ENCODE measurements at regions not wholly inside any gene's neighbourhood (a gene's known extent, or its start where the extent isn't known, plus 50 kb on each side); places are given as distances from the start of the nearest gene placed in this dataset.

DNA sequence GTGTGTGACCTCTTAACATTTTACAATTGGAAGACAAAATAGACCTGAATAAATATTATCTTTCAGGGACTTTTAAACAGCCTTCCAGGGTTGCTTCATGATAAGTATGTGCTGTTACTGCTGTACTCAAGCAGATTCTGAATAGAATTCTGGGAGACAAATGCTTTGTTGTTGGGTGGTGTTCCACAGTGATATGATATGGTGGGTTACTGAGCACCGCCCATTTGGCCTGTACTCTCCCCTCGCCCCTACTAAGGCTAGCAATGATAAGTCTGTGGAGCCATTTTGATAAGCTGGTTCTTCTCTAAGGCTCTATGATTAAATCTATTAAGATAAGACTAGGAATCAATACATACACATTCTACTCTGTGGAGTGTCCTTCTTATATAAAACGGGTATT lies 89.8 kb upstream of the ITGA4 start:
- ChIA-PET POLR2A (no interaction called here), CTCF (interaction anchor here (0.6 to 1.0 kb wide), 2 partner anchors 43 to 267 kb away, joined by 3 read pairs; no protein-coding TSS in a partner anchor)
- DNase-seq (ENCODE audit: low read depth, low spot score), result no peak
- TF ChIP-seq, protein P1, sequence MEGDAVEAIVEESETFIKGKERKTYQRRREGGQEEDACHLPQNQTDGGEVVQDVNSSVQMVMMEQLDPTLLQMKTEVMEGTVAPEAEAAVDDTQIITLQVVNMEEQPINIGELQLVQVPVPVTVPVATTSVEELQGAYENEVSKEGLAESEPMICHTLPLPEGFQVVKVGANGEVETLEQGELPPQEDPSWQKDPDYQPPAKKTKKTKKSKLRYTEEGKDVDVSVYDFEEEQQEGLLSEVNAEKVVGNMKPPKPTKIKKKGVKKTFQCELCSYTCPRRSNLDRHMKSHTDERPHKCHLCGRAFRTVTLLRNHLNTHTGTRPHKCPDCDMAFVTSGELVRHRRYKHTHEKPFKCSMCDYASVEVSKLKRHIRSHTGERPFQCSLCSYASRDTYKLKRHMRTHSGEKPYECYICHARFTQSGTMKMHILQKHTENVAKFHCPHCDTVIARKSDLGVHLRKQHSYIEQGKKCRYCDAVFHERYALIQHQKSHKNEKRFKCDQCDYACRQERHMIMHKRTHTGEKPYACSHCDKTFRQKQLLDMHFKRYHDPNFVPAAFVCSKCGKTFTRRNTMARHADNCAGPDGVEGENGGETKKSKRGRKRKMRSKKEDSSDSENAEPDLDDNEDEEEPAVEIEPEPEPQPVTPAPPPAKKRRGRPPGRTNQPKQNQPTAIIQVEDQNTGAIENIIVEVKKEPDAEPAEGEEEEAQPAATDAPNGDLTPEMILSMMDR (IDR thresholded peaks at IDR 0.05; ENCODE audit: insufficient read depth, low read length, missing control alignments), result no peak
- H3K4me3 ChIP-seq (ENCODE audit: low read depth, low read length), result no peak overlapping the region

DNA sequence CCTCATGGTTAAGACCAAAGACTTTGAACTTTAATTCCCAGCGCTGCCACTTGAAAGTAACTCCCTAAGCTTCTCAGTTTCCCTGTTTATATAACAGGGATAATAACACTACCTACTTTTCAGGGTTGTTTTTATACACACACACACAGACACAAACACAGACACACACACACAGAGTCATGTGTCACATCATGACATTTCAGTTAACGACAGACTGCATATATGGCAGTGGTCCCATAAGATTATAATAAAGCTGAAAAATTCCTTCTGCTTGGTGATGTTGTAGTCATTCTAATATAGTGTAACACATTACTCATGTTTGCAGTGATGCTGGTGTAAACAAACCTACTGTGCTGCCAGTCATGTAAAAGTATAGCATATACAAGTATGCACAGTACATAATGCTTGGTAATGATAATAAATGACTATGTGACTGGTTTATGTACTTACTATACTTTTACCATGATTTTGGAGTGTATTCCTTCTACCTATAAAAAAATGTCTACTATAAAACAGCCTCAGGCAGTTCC lies 89.2 kb upstream of the ITGA4 start:
- POLR2A ChIA-PET, result no interaction called here
- CTCF ChIA-PET, result interaction anchor here (1.0 kb wide), 1 partner anchor 43 kb away, joined by 3 read pairs; no protein-coding TSS in a partner anchor
- TF ChIP-seq, protein P1 (IDR thresholded peaks at IDR 0.05; ENCODE audit: insufficient read depth, low read length, missing control alignments), result no peak
- DNase-seq (ENCODE audit: low read depth, low spot score), result no peak
- H3K4me3 ChIP-seq (ENCODE audit: low read depth, low read length), result no peak overlapping the region

DNA sequence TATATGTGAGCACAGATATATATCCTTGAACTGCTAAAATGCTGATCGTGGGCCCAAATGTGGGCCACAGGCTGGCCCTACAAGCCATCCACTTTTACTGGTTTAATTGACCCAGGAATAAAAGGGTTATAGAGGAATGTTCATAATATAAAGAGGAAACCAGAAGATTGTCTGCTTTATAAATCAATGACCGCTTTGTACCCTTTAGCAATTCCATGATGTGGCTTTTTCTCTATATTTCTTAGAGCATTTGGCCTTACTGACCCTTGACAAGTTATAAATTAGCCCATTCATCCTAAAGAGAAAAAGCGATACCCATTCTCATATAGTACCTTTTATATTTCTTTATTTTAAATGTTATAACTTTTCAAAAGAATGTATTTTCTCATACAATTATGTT lies 87.1 kb upstream of the ITGA4 start:
- CTCF ChIA-PET, result no interaction called here

DNA sequence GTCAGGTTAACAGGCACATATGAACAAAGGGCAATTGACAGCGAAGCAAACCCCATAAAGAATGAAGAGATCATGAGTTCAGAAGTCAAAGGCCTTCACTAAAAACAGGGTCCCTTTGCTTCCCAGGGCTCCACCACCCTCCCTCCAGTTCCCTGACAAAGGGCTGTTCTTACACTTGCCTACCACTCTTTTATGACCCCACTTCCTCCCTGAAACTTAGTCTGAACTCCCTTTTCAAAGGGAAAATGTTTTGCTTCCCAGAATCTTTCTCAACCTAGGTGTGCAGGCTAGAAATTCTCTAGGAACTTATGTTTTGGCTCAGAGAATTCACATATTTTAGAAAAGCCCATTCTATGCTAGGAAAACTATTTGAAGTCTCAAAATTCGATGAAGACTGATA lies 86.0 kb upstream of the ITGA4 start:
- ChIA-PET POLR2A (no interaction called here), CTCF (no interaction called here)
- no peak overlapping the region for H3K4me3 ChIP-seq (ENCODE audit: low read depth, low read length)
- TF ChIP-seq, protein P1 (IDR thresholded peaks at IDR 0.05; ENCODE audit: insufficient read depth, low read length, missing control alignments), result no peak
- no peak for DNase-seq (ENCODE audit: low read depth, low spot score)

More for the DNA sequence above, 87.1 kb upstream of the ITGA4 start:
- DNase-seq (ENCODE audit: low read depth, low spot score), result no peak
- no peak overlapping the region for H3K4me3 ChIP-seq (ENCODE audit: low read depth, low read length)
- POLR2A ChIA-PET, result no interaction called here
- TF ChIP-seq, protein P1 (IDR thresholded peaks at IDR 0.05; ENCODE audit: insufficient read depth, low read length, missing control alignments), result no peak

DNA sequence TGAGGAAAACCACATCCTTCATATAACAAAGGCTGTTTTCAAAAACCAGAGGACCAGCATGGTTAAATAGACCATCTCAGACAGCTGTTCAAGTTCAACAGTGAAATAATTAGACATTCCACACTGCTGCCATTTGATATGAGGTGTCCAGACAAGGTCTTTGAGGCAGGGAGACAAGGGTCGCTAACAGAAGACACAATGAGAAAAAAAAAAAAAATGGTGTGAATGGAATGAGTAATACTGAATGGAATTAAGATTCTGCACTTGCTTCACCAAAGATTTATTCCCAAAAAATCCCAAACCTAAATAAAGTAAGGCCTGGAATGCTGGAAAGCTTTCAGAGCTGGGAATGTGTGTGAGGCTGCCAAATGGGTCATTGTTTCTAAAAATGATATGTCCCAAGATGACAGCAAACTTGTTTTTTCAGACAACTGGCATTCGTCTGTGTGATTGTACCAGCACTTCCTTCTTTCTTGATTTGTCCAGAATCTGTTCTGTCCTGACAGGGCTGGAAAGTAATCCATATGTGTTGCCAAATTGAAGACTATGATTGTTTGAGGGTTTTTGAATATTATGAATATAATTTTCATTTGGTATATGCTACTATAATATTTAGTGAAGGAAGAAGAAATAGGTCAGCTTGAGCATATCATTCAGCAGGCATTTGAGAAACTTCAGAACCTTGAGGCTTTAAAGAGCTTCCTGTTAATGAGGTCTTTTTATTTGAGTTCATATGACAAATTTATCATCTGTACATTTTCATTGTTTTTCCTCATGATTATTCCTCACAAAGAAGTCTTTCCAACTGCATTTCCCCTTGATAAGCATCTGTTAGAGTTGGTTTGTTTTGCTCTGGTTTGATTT lies 85.2 kb upstream of the ITGA4 start:
- CTCF ChIA-PET, result interaction anchor here (1.6 kb wide), 1 partner anchor 268 kb away, joined by 3 read pairs; no protein-coding TSS in a partner anchor
- TF ChIP-seq, protein P1 (IDR thresholded peaks at IDR 0.05; ENCODE audit: insufficient read depth, low read length, missing control alignments), result no peak
- POLR2A ChIA-PET, result no interaction called here
- H3K4me3 ChIP-seq (ENCODE audit: low read depth, low read length), result no peak overlapping the region
- DNase-seq (ENCODE audit: low read depth, low spot score), result peak; percentile 24

DNA sequence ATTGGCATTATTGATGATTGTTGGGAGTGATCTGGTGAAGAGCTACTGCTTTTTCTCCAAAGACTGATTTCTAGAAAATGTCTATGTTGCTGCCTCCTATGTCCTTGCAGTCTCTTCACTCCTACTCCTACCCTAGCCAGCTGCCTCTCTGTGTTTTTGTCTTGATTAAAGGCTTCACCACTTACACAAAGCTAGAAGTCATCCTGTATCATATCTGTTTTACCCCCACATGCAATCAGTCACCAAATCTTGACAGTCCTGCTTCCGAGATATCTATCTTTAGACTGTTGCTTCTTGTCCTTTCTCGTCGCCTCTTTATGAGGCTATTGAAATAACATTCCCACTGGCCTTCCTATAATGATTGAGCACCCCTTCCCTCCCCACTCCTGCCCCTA lies 84.5 kb upstream of the ITGA4 start:
- TF ChIP-seq, protein P1 (IDR thresholded peaks at IDR 0.05; ENCODE audit: insufficient read depth, low read length, missing control alignments), result no peak
- CTCF ChIA-PET, result interaction anchor here (1.6 kb wide), 1 partner anchor 269 kb away, joined by 3 read pairs; no protein-coding TSS in a partner anchor
- POLR2A ChIA-PET, result no interaction called here
- no peak overlapping the region for H3K4me3 ChIP-seq (ENCODE audit: low read depth, low read length)
- no peak for DNase-seq (ENCODE audit: low read depth, low spot score)
